ENCODE measurements at regions not wholly inside any gene's neighbourhood (a gene's known extent, or its start where the extent isn't known, plus 50 kb on each side); places are given as distances from the start of the nearest gene placed in this dataset.

- no peaks in the 10 kb centered on the region for H3K36me3 ChIP-seq (replicated peaks in 1 of 2; ENCODE audit: insufficient read depth in 1 of 2, low read depth in 2 of 2)
- ATAC-seq = no peak
- TF ChIP-seq CTCF (IDR thresholded peaks at IDR 0.05) (no peak), POLR2A (IDR thresholded peaks at IDR 0.05) (no peak)
- H3K4me1 ChIP-seq = no peaks in the 10 kb centered on the region
- no peaks in the 10 kb centered on the region for H3K27me3 ChIP-seq
- DNase-seq = no peak
- H3K27ac ChIP-seq = no peak overlapping the region
- no peak overlapping the region for H3K4me3 ChIP-seq
- intact Hi-C loops (cut with DNase I) = no loop called here
- no peaks in the 10 kb centered on the region for H3K9me3 ChIP-seq
- WGBS, 2 donors = 95 to 100% methylated on average over 1 of the region's 1 CpG
Measured at GRCh38 chr18:28767201-28767600, 590.3 kb upstream of the CDH2 start.

GRCh38 chr18:28766721-28767120 is 589.8 kb upstream of the CDH2 start:
- no peak overlapping the region for H3K4me3 ChIP-seq
- ATAC-seq (no peak), DNase-seq (no peak)
- no peaks in the 10 kb centered on the region for H3K36me3 ChIP-seq (replicated peaks in 1 of 2; ENCODE audit: insufficient read depth in 1 of 2, low read depth in 2 of 2)
- no peaks in the 10 kb centered on the region for H3K9me3 ChIP-seq
- intact Hi-C loops (cut with DNase I) = no loop called here
- TF ChIP-seq CTCF (IDR thresholded peaks at IDR 0.05) = no peak
- TF ChIP-seq POLR2A (IDR thresholded peaks at IDR 0.05) = no peak
- H3K27ac ChIP-seq = no peak overlapping the region
- H3K4me1 ChIP-seq = no peaks in the 10 kb centered on the region
- H3K27me3 ChIP-seq = no peaks in the 10 kb centered on the region

- WGBS, 2 donors = 50 to 56% methylated on average over 2 of the region's 2 CpGs
- H3K27ac ChIP-seq = no peak overlapping the region
Measured at GRCh38 chr18:28766027-28766426, 589.1 kb upstream of the CDH2 start.

GRCh38 chr18:28760299-28760698 is 583.4 kb upstream of the CDH2 start:
- DNase-seq (no peak), ATAC-seq (no peak)
- Histone ChIP-seq H3K9me3 (no peaks in the 10 kb centered on the region), H3K4me1 (no peaks in the 10 kb centered on the region), H3K36me3 (replicated peaks in 1 of 2; ENCODE audit: insufficient read depth in 1 of 2, low read depth in 2 of 2) (no peaks in the 10 kb centered on the region), H3K27ac (no peak overlapping the region), H3K4me3 (no peak overlapping the region), H3K27me3 (no peaks in the 10 kb centered on the region)
- TF ChIP-seq CTCF (IDR thresholded peaks at IDR 0.05) (no peak), POLR2A (IDR thresholded peaks at IDR 0.05) (no peak)
- intact Hi-C loops (cut with DNase I) = no loop called here
- WGBS, 2 donors = 73 to 77% methylated on average over 5 of the region's 5 CpGs

More at GRCh38 chr18:28766027-28766426, 589.1 kb upstream of the CDH2 start:
- no peak for ATAC-seq
- Histone ChIP-seq H3K27me3 (no peaks in the 10 kb centered on the region), H3K36me3 (replicated peaks in 1 of 2; ENCODE audit: insufficient read depth in 1 of 2, low read depth in 2 of 2) (no peaks in the 10 kb centered on the region), H3K4me3 (no peak overlapping the region), H3K4me1 (no peaks in the 10 kb centered on the region), H3K9me3 (no peaks in the 10 kb centered on the region)
- DNase-seq = no peak
- intact Hi-C loops (cut with DNase I) = no loop called here
- TF ChIP-seq CTCF (IDR thresholded peaks at IDR 0.05) (no peak), POLR2A (IDR thresholded peaks at IDR 0.05) (no peak)

GRCh38 chr18:28757466-28758008 is 580.6 kb upstream of the CDH2 start:
- no peak for ATAC-seq
- no peak for TF ChIP-seq POLR2A (IDR thresholded peaks at IDR 0.05)
- no peak for TF ChIP-seq CTCF (IDR thresholded peaks at IDR 0.05)
- Histone ChIP-seq H3K27ac (no peak overlapping the region), H3K36me3 (replicated peaks in 1 of 2; ENCODE audit: insufficient read depth in 1 of 2, low read depth in 2 of 2) (no peaks in the 10 kb centered on the region), H3K4me3 (no peak overlapping the region), H3K4me1 (no peaks in the 10 kb centered on the region), H3K9me3 (no peaks in the 10 kb centered on the region), H3K27me3 (no peaks in the 10 kb centered on the region)
- WGBS, 2 donors = 66 to 73% methylated on average over 3 of the region's 3 CpGs
- DNase-seq = no peak
- intact Hi-C loops (cut with DNase I) = no loop called here

All from body of pancreas (tissue), 4 donors.